CD4-positive, alpha-beta T cell treated with Interferon alpha-2 for 1 hour (primary cell): ENCODE measurements at regions not wholly inside any gene's neighbourhood (a gene's known extent, or its start where the extent isn't known, plus 50 kb on each side); places are given as distances from the start of the nearest gene placed in this dataset.
"Not testable (repeated sequence)": the region's sequence is repeated elsewhere in the genome, so short reads cannot be mapped to it uniquely, and the experiment has no call there.

ENCODE experiments used
- DNase-seq, 2 donors: peaks; one replicate each; pipeline ENCODE4 v3.0.0-alpha.2; 2020 to 2022

DNA sequence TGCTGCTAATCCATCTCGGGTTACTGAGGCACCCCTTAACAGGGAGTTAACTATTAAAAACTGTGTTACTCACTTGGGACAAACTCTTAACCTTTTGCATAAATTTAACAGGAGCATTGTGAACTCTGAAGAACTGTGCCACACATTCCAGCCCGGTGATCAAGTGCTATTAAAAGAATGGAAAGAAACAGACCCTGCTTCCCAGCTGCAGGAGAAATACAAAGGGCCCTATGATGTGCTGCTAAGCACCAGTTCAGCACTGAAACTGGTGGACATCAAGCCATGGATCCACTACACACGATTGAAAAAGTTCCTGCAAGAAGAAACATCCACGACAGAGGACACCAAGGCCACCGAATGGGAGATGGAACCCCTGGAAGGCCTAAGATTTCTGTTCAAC is 114.7 kb upstream of the PLCL2 start:
- DNase-seq, result no peak

DNA sequence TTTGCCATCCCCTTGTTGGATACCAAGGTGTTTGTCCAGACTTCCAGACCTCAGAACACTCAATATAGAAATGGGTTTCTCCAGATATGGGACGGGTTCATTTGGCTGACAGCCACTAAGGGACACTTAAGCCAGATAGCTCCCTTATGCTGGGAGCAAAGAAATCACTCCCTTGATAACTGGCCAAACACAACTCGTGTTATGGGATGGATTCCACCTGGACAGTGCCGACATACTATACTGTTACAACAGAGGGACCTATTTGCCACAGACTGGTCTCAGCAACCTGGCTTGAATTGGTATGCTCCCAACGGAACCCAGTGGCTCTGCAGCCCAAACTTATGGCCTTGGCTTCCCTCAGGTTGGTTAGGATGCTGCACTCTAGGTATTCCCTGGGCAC is 114.0 kb upstream of the PLCL2 start:
- no peak for DNase-seq

DNA sequence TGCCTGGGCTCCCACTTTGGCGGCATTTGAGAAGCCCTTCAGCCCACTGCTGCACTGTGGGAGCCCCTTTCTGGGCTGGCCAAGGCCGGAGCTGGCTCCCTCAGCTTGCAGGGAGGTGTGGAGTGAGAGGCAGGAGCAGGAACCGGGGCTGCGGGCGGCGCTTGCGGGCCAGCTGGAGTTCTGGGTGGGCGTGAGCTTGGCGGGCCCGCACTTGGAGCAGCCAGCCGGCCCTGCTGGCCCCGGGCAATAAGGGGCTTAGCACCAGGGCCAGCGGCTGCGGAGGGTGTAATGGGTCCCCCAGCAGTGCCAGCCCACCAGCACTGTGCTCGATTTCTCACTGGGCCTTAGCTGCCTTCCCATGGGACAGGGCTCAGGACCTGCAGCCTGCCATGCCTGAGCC is 111.2 kb upstream of the PLCL2 start:
- DNase-seq, result not testable (repeated sequence)

DNA sequence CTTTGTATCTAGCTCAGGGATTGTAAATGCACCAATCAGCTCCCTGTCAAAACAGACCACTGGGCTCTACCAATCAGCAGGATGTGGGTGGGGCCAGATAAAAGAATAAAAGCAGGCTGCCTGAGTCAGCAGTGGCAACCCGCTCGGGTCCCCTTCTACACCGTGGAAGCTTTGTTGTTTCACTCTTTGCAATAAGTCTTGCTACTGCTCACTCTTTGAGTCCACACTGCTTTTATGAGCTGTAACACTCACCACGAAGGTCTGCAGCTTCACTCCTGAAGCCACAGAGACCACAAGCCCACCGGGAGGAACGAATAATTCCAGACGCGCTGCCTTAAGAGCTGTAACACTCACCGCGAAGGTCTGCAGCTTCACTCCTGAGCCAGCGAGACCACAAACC is 110.2 kb upstream of the PLCL2 start:
- not testable (repeated sequence) for DNase-seq

DNA sequence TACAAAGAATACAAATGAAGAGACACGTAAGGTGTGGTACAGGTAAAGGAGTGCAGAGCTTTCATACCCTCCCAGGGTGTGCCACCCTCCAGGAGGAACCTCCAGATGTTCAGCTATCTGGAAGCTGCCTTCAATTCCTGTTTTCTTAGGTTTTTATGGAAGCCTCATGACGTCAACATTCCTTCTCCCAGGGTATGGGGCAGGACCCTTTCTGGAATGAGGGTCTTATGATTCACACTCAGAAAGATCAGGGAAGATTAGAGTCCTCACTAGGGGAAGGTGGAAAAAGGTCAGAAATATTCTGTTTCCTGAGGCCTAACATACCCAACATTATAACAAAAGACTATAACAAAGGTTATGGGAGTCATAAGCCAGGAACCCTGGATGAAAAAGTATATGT is 99.8 kb upstream of the PLCL2 start:
- no peak for DNase-seq

DNA sequence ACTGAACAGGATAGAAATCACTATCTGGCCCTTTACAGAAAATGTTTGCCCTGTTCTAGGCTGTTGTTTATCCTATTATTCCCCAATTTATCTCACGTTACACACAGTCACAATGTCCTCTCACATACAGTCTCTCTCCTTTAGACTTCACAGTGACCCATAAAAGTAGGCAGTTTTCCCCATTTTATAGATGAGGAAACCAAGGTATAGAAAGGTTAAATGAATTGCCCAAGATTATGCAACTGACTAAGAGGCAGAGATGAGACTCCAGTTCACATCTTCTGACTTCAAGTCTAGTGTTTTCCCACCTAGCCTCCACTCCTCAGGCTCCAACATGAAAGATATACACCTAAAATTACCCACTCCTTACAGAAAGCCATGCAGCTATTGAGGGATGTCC is 99.3 kb upstream of the PLCL2 start:
- DNase-seq, result no peak

DNA sequence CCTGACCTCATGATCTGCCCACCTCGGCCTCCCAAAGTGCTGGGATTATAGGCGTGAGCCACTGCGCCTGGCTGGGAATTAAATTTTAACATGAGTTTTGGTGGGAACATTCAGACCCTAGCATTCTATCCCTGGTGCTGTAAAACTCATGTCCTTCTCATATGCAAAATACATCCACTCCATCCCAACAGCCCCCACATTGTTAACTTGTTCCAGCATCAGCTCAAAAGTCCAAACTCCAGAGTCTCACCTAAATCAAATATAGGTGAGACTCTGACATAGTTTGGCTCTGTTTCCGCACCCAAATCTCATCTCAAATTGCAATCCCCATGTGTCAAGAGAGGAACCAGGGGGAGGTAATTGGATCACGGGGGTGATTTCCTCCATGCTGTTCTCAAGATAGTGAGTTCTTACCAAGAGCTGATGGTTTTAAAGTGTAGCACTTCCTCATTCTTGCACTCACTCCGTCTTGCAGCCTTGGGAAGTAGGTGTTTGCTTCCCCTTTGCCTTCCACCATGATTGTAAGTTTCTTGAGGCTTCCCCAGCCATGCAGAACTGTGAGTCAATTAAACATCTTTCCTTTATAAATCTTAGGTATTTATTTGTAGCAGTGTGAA is 96.2 kb upstream of the PLCL2 start:
- DNase-seq, result peak in 1 of 2 donors; percentile 31

DNA sequence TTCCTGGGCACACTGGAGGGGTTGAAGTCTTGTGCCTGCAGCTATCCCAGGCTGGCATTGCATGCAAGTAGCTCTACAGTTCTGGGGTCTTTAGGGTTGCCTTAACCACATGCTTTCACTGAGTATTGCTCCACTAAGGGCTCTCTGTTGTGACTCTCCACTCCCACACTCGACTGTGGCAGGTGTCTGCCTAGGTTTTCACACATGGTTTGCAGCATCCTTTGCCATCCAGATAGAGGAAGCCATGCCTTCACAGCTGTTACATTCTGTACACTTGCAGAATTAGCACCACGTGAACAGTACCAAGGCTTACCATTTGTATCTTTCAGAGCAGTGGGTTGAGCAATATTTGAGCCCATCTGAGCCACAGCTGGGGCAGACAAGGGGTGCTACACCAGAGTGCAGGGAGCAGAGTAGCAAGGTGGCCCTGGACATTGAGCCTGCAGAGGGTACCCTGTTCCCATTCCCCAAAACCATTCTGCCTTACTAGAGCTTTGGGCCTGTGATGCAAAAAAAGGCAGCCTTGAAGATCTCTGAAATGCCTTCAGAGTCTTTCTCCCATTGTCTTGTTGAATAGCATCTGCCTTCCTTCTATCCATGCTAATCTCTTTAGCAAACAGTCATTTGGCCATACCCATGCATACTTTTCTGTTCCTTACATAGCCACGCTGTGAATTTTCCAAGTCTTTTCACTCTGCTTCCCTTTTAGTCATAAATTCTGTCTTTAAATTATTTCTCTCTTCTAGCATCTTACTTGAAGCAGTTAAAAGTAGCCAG is 95.2 kb upstream of the PLCL2 start:
- DNase-seq, result peak in 1 of 2 donors; percentile 49

DNA sequence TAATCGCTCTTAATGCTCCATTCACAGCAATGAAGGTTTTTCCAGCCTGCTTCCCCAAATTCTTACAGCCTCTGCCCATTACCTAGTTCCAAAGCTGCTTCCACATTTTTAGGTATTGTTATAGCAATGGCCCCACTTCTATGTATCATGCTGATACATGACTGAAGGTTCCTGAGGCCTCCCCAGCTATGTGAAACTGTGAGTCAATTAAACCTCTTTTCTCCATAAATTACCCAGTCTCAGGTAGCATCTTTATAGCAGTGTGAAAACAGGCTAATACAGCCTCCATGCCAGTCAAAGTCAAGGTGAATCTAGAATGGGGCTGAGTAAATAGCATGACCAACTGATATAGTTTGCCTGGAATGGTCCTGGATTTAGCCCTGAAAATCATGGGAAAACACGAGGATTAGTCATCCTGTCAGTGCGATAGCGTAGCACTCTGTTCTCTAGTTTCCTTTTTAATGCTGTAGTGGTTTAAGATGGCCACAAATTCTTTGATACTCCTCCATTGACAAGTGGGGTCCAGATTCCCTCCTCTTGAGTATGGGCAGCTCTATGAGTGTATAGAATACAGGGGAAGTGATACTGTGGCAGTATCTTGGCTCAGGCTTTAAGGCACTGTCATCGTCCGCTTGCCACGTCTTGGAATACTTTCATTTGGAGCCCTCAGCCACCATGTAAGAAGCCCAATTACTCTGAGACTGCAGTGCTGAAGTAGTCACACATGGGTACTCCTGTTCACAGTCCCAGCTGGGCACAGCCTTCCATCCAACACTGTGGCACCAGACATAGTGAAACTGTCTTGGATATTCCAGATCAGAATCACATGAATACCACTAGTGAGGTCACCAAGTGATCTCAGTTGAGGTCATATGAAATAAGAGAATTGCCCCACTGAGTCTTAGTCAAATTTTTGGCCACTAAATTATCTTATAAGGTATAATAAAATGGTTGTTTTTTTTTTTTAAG is 94.0 kb upstream of the PLCL2 start:
- DNase-seq, result no peak

DNA sequence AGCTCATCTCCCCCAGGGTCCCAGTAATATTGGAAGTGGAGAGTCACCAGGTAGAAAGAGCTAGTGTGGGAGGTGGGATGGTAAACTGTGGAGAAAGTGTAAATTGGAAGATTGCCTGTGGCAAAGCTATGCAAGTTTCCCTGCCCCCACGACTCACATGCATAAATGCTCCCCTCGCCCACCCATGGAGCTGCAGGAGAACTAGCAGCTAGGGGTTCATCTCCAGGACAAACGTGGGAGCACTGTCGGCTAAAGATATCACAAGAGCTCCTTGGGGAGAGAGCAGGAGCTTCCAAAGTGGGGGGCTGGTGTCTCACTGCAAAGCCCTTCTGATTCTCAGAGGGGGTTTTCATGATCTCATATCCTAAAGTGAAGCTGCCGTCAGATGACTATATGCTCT is 91.4 kb upstream of the PLCL2 start:
- DNase-seq, result no peak

DNA sequence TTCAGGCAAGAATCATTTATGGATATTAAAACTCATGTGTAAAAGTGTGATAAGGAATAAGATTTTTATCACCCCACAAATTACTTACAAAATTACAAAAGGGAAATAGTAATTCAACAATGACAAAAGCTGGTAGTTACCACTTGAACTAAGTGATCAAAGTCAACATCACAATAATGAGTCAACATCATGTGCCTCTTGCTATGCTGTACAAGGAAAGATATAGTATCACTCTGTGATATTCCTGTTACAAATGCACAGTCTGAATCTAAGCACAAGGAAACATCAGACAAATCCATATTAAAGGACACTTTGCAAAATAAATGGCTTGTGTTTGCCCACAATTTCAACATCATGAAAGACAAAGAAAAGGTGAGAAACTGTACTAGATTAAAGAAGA is 90.5 kb upstream of the PLCL2 start:
- no peak for DNase-seq

DNA sequence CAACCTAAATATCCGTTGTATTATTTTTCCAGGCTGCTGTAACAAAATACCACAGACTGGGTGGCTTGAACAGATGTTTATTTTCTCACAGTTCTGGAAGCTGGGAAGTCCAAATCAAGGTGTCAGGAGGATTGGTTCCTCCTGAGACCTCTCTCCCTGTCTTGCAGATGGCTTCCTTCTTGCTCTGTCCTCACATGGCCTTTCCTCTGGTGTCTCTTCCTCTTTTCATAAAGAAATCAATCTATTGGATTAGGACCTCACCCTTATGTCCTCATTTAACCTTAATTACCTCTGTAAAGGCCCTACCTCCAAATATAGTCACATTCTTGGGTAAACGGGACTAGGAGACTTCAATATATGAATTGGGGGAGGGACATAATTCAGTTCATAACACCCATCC is 89.2 kb upstream of the PLCL2 start:
- DNase-seq, result no peak

DNA sequence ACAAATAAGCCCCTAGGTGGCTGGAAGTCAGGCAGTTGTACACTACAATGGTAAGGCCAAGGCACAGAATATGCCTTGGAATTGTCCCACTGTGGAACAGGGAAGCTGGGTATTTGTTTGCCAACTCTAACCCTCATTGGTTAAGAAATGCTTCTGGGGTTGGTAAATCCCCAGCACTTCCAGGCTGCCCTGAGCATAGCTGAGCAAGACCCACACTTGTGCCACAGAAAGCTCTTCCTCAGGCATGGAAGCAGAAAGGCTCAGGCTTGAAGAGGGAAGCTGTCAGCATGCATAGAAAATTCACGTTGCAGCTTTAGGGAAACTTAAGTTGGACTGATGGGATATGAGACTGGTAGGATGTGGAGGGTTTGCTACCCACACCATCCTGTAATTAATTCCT is 86.9 kb upstream of the PLCL2 start:
- no peak for DNase-seq

DNA sequence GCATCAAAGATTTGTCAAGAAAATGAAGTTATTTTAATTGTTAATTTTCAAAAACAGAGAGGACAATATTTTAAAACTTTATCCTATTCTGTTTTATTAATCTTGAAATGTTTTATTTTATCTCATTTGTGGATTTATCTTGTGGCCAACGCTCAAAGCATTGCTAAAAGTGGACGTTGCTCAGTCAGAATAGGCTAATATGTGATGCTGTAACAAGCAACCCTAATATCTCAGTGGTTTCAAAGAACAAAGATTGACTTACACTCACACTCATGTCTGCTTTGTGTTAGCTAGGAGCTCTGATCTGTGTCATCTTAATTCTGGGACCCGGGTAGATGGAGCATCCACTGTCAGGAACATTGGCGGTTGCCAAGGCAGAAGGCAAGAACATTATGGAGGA is 86.0 kb upstream of the PLCL2 start:
- no peak for DNase-seq

DNA sequence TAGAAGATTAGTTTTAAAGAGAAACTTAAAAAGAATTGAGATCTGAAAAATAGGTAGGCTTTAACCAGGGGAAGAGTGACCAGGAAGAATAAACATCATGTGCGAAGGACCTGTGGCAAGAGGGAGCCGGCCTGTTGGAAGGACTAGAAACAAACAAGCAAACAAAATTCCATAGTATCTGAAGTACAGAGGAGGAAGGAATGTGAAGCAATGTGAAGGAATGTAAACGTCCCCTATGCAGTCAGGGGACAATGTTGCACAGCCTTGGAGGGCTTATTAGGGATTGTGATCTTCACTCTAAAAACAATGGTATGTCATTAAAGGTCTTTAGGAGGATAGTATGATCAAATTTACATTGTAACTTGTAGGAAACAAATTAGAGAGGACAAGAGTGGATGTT is 84.4 kb upstream of the PLCL2 start:
- no peak for DNase-seq

DNA sequence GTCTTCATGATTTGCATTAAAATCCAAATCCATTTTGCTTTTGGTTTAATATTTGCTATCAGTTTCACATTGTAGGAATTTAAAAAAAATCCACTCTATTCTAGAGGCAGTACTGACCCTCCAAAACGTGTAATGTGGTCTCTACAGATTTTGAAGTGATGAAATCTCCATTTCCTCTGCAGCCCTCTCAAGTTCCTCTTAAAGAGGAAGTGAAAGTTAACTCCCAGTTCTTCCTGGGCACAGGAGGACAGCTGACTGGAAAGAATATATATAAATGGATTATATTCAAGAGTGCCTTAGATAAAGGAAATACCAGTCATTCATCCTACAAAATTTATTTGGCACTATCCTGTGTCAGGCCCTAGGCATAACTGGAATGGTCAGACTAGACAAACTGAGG is 83.5 kb upstream of the PLCL2 start:
- DNase-seq, result peak; percentile 8 to 42

DNA sequence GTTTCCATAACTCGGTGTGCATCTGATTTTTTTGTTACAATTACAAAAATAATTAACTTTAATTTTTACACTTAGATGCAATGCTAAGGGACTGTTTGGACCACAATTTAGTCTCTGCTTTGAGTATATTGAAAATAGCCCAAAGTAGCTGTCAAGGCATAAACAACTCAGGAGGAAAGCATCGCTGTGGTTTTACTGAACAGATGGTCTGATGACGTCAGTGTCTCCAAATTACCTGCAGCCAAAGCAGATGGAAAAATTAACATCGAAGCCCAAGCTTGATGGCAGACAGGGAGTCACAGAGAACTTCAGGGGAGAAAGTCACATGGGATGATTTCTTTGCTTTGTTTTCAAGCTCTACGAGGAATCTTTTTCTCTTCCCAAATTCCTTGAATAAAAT is 83.1 kb upstream of the PLCL2 start:
- no peak for DNase-seq

DNA sequence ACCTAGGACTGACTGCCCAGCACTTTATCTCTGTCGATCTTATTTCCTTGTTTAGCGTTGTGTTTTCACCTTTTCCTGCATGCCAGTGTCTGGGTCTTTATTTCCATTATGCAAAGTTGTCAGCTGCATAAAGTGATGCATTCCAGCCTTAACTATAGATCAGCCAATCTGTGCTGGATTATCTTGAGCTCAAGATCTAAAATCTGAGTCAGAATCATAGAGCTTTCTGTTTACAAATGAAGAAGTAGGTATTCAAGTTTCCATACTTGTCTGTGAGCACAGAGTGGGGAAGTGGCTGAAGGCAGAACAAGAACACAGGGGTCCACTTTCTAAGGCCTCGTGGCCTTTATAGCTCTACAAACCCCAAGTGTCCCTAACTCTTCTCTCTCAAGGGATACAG is 82.4 kb upstream of the PLCL2 start:
- DNase-seq, result no peak

DNA sequence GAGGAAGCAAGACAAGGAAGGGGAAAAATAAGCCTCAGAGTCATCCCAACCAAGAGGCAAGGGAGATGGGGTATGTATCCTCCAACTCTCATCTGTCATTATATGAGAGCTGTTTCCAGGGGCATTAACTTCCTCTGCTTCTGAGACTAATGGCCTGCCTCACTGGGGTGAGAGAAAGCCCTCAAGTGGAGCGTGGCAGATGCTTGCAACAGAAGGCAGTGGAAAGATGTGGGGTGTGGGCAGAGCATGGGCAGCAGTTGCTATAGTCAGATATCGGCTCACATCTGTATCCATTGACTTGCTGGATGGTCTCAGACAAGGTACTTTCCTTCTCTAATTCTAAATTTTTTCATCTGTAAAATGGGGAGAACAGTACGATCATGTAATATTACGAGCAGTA is 81.7 kb upstream of the PLCL2 start:
- no peak for DNase-seq

DNA sequence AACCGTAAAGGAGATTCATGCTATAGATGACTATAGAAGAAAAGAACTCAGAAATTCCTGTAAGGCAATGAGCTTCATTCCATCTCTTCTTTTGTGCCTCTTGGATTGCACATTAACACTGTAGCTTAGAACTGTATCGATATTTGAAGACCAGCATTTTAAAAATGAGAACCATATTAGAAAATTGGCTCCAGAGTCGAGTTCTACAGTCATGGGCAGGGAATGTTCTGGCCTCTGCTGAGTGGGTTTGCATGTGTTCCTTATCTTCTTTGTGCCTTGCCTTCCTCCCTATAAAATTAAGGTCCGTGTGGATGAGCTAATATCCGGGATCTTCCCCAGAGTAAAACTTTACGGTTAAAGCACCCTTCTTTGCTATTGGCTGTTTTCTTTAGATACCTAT is 77.4 kb upstream of the PLCL2 start:
- DNase-seq, result no peak

DNA sequence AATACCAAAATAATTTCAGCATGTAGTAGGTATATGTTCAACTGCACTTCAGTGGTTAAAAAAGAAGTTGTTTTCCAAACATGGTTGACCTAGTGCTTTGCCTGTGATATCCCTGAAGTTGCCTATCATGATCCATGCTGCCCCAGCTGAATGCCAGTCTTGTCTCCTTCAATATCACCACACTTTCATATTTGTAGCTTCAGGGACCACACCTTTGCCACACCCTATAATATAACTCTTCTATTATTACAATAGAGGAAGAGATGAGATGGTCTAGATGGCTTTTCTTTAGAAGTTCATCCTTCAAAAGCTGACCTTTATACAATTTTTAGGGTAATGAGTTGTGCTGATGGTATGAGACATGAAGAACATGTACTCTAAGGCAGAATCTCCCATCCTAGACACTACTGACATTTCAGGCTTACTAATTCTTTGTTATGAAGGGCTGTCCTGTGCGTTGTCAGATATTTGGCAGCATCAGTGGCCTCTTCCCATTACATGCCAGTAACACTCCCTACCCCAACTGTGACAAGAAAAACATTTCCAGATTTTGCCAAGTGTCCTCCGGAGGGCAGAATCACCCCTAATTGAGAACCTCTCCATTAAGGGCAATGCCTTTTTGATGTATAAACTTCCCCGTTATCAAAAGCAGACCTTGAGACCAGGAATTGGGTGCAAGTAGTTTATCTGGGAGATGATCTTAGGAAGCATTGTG is 76.2 kb upstream of the PLCL2 start:
- DNase-seq, result peak in 1 of 2 donors; percentile 29

DNA sequence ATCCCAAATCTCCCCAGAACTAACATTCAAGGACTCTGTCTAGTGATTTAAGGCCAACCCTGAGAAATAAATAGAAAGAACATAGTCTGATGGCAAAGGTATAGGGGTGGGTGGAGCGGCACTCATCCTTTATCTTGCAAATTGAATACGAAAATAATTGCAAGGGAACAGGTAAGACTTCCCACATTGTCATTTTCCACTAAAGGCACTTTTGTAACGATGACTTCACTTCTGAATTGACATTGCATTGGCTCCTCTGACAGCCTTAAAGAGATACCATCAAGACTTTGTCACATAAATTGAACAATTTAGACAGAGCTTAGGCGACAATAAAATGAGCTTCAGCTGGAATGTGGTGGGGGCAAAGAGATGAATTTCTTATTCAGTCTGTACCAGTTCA is 75.3 kb upstream of the PLCL2 start:
- DNase-seq, result no peak

DNA sequence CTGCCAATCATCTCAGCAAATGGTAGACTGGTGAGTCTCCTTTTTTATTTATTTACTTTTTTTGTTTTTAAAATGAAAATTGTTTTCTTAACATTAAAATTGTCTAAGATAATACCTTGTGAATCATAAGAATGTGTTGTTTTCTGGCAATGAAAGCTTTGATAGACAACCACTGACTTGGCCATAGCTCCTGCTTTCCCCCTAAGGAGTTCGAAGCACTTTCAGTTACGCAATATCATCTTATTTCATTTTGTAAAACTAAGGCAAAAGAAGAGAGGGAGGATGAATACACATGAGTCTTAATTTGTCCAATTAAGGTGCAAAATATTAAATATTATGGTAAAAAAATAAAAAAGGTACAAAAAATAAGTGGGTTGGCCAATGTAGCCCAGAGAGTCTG is 74.8 kb upstream of the PLCL2 start:
- no peak for DNase-seq
